A549 (cell line): ENCODE measurements at regions not wholly inside any gene's neighbourhood (a gene's known extent, or its start where the extent isn't known, plus 50 kb on each side); places are given as distances from the start of the nearest gene placed in this dataset.

Experiments
- CEBPB ChIP-seq, 2 experiments: fragments of >200 bp in 1 of 2; sonication (Bioruptor Twin) in 1 of 2; formaldehyde crosslinking in 1 of 2; IDR thresholded peaks; 2 replicates each; pipeline ENCODE4 v1.6.1; 2012 to 2016
- HOXA7 ChIP-seq: fragments of 250-450 bp; sonication (Bioruptor Pico); IDR thresholded peaks from 2 replicates; pipeline ENCODE4 v1.5.0; 2020; ENCODE audit warnings: mild to moderate bottlenecking, moderate library complexity
- NPAS2 ChIP-seq: fragments of 250-450 bp; sonication (Bioruptor Pico); IDR thresholded peaks from 2 replicates; pipeline ENCODE4 v1.8.0; 2022; ENCODE audit warnings: mild to moderate bottlenecking, moderate library complexity, borderline replicate concordance
- NR3C1 ChIP-seq: fragments of >200 bp; sonication (Bioruptor Twin); formaldehyde crosslinking; IDR thresholded peaks from 3 replicates; pipeline ENCODE4 v1.6.1; 2017
- POLR2A ChIP-seq: IDR thresholded peaks from 2 replicates; pipeline ENCODE4 v1.6.1; 2012; ENCODE audit warnings: mild to moderate bottlenecking, low read length
- RAD21 ChIP-seq, 2 experiments: fragments of >200 bp in 1 of 2; sonication (Bioruptor Twin) in 1 of 2; formaldehyde crosslinking in 1 of 2; IDR thresholded peaks in 1 of 2; conservative IDR thresholded peaks in 1 of 2; 2 replicates in 1 of 2; 3 replicates in 1 of 2; pipeline ENCODE4 v1.6.1; 2012 to 2018; ENCODE audit warnings: inconsistent platforms in 1 of 2
- RFX5 ChIP-seq: fragments of 450-650 bp; IDR thresholded peaks from 2 replicates; pipeline ENCODE4 v1.7.1; 2014; ENCODE audit warnings: antibody characterized with exemption, mild to moderate bottlenecking, moderate library complexity
- SMC3 ChIP-seq: fragments of >200 bp; sonication (Bioruptor Twin); formaldehyde crosslinking; IDR thresholded peaks from 3 replicates; pipeline ENCODE4 v1.6.1; 2018; ENCODE audit warnings: inconsistent platforms
- TF ChIP-seq, protein P1 (sequence below): fragments of >200 bp; sonication (Bioruptor Twin); formaldehyde crosslinking; IDR thresholded peaks from 3 replicates; pipeline ENCODE4 v1.5.1; 2016
- TF ChIP-seq, protein P2 (sequence below): fragments of 200-600 bp; sonication (generic); IDR thresholded peaks from 2 replicates; pipeline ENCODE4 v1.6.1; 2016; ENCODE audit warnings: antibody characterized with exemption, mild to moderate bottlenecking, moderate library complexity

GRCh38 chr7:27305854-27306253 lies 63.3 kb downstream of the EVX1 start:
- TF ChIP-seq, protein P1, sequence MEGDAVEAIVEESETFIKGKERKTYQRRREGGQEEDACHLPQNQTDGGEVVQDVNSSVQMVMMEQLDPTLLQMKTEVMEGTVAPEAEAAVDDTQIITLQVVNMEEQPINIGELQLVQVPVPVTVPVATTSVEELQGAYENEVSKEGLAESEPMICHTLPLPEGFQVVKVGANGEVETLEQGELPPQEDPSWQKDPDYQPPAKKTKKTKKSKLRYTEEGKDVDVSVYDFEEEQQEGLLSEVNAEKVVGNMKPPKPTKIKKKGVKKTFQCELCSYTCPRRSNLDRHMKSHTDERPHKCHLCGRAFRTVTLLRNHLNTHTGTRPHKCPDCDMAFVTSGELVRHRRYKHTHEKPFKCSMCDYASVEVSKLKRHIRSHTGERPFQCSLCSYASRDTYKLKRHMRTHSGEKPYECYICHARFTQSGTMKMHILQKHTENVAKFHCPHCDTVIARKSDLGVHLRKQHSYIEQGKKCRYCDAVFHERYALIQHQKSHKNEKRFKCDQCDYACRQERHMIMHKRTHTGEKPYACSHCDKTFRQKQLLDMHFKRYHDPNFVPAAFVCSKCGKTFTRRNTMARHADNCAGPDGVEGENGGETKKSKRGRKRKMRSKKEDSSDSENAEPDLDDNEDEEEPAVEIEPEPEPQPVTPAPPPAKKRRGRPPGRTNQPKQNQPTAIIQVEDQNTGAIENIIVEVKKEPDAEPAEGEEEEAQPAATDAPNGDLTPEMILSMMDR, result no peak
- no peak for TF ChIP-seq HOXA7 (CRISPR knock-in tag)
- no peak for TF ChIP-seq POLR2A
- no peak for TF ChIP-seq NPAS2 (CRISPR knock-in tag)
- TF ChIP-seq RFX5, result no peak
- TF ChIP-seq, protein P2, sequence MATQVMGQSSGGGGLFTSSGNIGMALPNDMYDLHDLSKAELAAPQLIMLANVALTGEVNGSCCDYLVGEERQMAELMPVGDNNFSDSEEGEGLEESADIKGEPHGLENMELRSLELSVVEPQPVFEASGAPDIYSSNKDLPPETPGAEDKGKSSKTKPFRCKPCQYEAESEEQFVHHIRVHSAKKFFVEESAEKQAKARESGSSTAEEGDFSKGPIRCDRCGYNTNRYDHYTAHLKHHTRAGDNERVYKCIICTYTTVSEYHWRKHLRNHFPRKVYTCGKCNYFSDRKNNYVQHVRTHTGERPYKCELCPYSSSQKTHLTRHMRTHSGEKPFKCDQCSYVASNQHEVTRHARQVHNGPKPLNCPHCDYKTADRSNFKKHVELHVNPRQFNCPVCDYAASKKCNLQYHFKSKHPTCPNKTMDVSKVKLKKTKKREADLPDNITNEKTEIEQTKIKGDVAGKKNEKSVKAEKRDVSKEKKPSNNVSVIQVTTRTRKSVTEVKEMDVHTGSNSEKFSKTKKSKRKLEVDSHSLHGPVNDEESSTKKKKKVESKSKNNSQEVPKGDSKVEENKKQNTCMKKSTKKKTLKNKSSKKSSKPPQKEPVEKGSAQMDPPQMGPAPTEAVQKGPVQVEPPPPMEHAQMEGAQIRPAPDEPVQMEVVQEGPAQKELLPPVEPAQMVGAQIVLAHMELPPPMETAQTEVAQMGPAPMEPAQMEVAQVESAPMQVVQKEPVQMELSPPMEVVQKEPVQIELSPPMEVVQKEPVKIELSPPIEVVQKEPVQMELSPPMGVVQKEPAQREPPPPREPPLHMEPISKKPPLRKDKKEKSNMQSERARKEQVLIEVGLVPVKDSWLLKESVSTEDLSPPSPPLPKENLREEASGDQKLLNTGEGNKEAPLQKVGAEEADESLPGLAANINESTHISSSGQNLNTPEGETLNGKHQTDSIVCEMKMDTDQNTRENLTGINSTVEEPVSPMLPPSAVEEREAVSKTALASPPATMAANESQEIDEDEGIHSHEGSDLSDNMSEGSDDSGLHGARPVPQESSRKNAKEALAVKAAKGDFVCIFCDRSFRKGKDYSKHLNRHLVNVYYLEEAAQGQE, result no peak
- TF ChIP-seq NR3C1, result no peak
- no peak for TF ChIP-seq CEBPB (IDR thresholded peaks at IDR 0.05)
- TF ChIP-seq SMC3, result no peak
- TF ChIP-seq RAD21 (conservative IDR thresholded peaks at IDR 0.05 in 1 of 2, IDR thresholded peaks at IDR 0.05 in 1 of 2), result no peak
